Neural cell (in vitro differentiated cells): ENCODE measurements at regions not wholly inside any gene's neighbourhood (a gene's known extent, or its start where the extent isn't known, plus 50 kb on each side); places are given as distances from the start of the nearest gene placed in this dataset.

Experiments used
- CTCF ChIP-seq: fragments of 450-650 bp; IDR thresholded peaks from 2 replicates; pipeline ENCODE4 v1.5.1; 2014; ENCODE audit warnings: antibody characterized with exemption, mild to moderate bottlenecking, moderate library complexity; ENCODE audit not compliant: poor library complexity, severe bottlenecking
- EP300 ChIP-seq: fragments of 450-650 bp; conservative IDR thresholded peaks from 2 replicates; pipeline ENCODE4 v1.6.1; 2014; ENCODE audit warnings: antibody characterized with exemption, mild to moderate bottlenecking, moderate library complexity; ENCODE audit not compliant: poor library complexity, severe bottlenecking
- EZH2 ChIP-seq: fragments of 200-600, 300-800 bp; shearing (Covaris generic), sonication (generic); IDR thresholded peaks from 2 replicates; pipeline ENCODE4 v1.6.1; 2014; ENCODE audit warnings: antibody characterized with exemption, low read length, borderline replicate concordance, mild to moderate bottlenecking; ENCODE audit not compliant: insufficient read depth, poor library complexity, severe bottlenecking
- POLR2AphosphoS5 ChIP-seq: IDR thresholded peaks from 2 replicates; pipeline ENCODE4 v1.6.1; 2012
- RAD21 ChIP-seq: fragments of 450-650 bp; conservative IDR thresholded peaks from 2 replicates; pipeline ENCODE4 v1.6.1; 2014; ENCODE audit warnings: antibody characterized with exemption, mild to moderate bottlenecking, moderate library complexity

- no peak for TF ChIP-seq CTCF
- TF ChIP-seq POLR2AphosphoS5: no peak
- no peak for TF ChIP-seq EZH2
- no peak for TF ChIP-seq RAD21
- TF ChIP-seq EP300: no peak
Observed at GRCh38 chr4:103451341-103451740, 253.2 kb upstream of the CENPE start.
